Liver (tissue), 8 donors: ENCODE measurements at regions not wholly inside any gene's neighbourhood (a gene's known extent, or its start where the extent isn't known, plus 50 kb on each side); places are given as distances from the start of the nearest gene placed in this dataset.

Experiments used
- DNase-seq: peaks from one replicate; pipeline ENCODE4 v3.0.0-alpha.2; 2017; ENCODE audit warnings: low spot score
- H3K27ac ChIP-seq, 2 donors: one replicate each; pipeline ENCODE4 v1.7.0; 2013; ENCODE audit warnings: inconsistent platforms in 2 of 2, low read length in 2 of 2, control low read depth in 1 of 2, low read depth in 1 of 2, mild to moderate bottlenecking in 1 of 2
- H3K27me3 ChIP-seq, 4 donors: one replicate each; pipeline versions ENCODE4 v1.6.1 to v1.7.0; 2013; ENCODE audit warnings: low read length in 3 of 4, inconsistent platforms in 1 of 4, mild to moderate bottlenecking in 1 of 4, moderate library complexity in 1 of 4; ENCODE audit not compliant: control insufficient read depth in 4 of 4, insufficient read depth in 4 of 4
- H3K36me3 ChIP-seq, 4 donors: one replicate each; pipeline versions ENCODE4 v1.6.1 to v1.7.0; 2013; ENCODE audit warnings: low read length in 3 of 4, mild to moderate bottlenecking in 3 of 4, low read depth in 1 of 4, moderate library complexity in 1 of 4; ENCODE audit not compliant: control insufficient read depth in 4 of 4, insufficient read depth in 3 of 4
- H3K4me1 ChIP-seq, 4 donors: one replicate each; pipeline versions ENCODE4 v1.6.1 to v1.7.0; 2013; ENCODE audit warnings: low read length in 3 of 4, mild to moderate bottlenecking in 3 of 4, moderate library complexity in 1 of 4; ENCODE audit not compliant: control insufficient read depth in 4 of 4, insufficient read depth in 4 of 4
- H3K4me3 ChIP-seq, 3 donors: one replicate each; pipeline versions ENCODE4 v1.6.1 to v1.7.0; 2013; ENCODE audit warnings: low read length in 3 of 3, control low read depth in 1 of 3, low read depth in 1 of 3, mild to moderate bottlenecking in 1 of 3
- H3K9ac ChIP-seq, 2 donors: one replicate each; pipeline ENCODE4 v1.7.0; 2013; ENCODE audit warnings: low read length in 2 of 2, mild to moderate bottlenecking in 2 of 2, moderate library complexity in 2 of 2, control low read depth in 1 of 2, low read depth in 1 of 2
- H3K9me3 ChIP-seq, 4 donors: one replicate each; pipeline versions ENCODE4 v1.6.1 to v1.7.0; 2013; ENCODE audit warnings: low read length in 3 of 4; ENCODE audit not compliant: control insufficient read depth in 4 of 4
- EGR1 ChIP-seq, 2 donors: IDR thresholded peaks; 2 replicates each; pipeline ENCODE4 v1.6.1; 2016 to 2018; ENCODE audit warnings: antibody characterized with exemption in 2 of 2, low read depth in 2 of 2
- FOXA2 ChIP-seq: IDR thresholded peaks from 2 replicates; pipeline ENCODE4 v1.6.1; 2016; ENCODE audit warnings: antibody characterized with exemption
- HNF4G ChIP-seq: IDR thresholded peaks from 2 replicates; pipeline ENCODE4 v1.6.1; 2016; ENCODE audit warnings: antibody characterized with exemption
- JUND ChIP-seq, 2 donors: IDR thresholded peaks; 2 replicates each; pipeline ENCODE4 v1.6.1; 2016; ENCODE audit warnings: antibody characterized with exemption in 2 of 2
- NR2F2 ChIP-seq: IDR thresholded peaks from 2 replicates; pipeline ENCODE4 v1.6.1; 2016; ENCODE audit warnings: antibody characterized with exemption
- RAD21 ChIP-seq, 2 donors: IDR thresholded peaks; 2 replicates each; pipeline ENCODE4 v1.6.1; 2016; ENCODE audit warnings: antibody characterized with exemption in 2 of 2, mild to moderate bottlenecking in 2 of 2
- RXRA ChIP-seq, 2 donors: IDR thresholded peaks; 2 replicates each; pipeline ENCODE4 v1.6.1; 2017 to 2018; ENCODE audit warnings: antibody characterized with exemption in 2 of 2, mild to moderate bottlenecking in 1 of 2
- SP1 ChIP-seq: IDR thresholded peaks from 2 replicates; pipeline ENCODE4 v1.6.1; 2018; ENCODE audit warnings: antibody characterized with exemption, mild to moderate bottlenecking
- TAF1 ChIP-seq: conservative IDR thresholded peaks from 2 replicates; pipeline ENCODE4 v1.6.1; 2016; ENCODE audit warnings: antibody characterized with exemption, mild to moderate bottlenecking
- YY1 ChIP-seq: IDR thresholded peaks from 2 replicates; pipeline ENCODE4 v1.6.1; 2016; ENCODE audit warnings: antibody characterized with exemption, mild to moderate bottlenecking
- WGBS: extraction: QIAGEN DNeasy Blood & Tissue Kit; methylation state at CpG from one replicate; pipeline ENCODE4 v1.1.7; 2013; 5-methylcytosine and 5-hydroxymethylcytosine counted together
- TF ChIP-seq, protein P1 (sequence below): IDR thresholded peaks from 2 replicates; pipeline ENCODE4 v1.6.1; 2016; ENCODE audit warnings: antibody characterized with exemption
- TF ChIP-seq, protein P2 (sequence below): IDR thresholded peaks from 2 replicates; pipeline ENCODE4 v1.6.1; 2016; ENCODE audit warnings: antibody characterized with exemption, mild to moderate bottlenecking
- TF ChIP-seq, protein P3 (sequence below): fragments of 150-350 bp; IDR thresholded peaks from 2 replicates; pipeline ENCODE4 v1.5.1; 2017; ENCODE audit warnings: improper control_type of control experiment, low read depth, low read length; ENCODE audit not compliant: missing input control
- TF ChIP-seq, protein P4 (sequence below): IDR thresholded peaks from 2 replicates; pipeline ENCODE4 v1.6.1; 2016; ENCODE audit warnings: antibody characterized with exemption
- donor health status: healthy.
- donor health status: healthy.
- donor health status: healthy.
- donor health status: healthy.
- donor health status: healthy.

DNA sequence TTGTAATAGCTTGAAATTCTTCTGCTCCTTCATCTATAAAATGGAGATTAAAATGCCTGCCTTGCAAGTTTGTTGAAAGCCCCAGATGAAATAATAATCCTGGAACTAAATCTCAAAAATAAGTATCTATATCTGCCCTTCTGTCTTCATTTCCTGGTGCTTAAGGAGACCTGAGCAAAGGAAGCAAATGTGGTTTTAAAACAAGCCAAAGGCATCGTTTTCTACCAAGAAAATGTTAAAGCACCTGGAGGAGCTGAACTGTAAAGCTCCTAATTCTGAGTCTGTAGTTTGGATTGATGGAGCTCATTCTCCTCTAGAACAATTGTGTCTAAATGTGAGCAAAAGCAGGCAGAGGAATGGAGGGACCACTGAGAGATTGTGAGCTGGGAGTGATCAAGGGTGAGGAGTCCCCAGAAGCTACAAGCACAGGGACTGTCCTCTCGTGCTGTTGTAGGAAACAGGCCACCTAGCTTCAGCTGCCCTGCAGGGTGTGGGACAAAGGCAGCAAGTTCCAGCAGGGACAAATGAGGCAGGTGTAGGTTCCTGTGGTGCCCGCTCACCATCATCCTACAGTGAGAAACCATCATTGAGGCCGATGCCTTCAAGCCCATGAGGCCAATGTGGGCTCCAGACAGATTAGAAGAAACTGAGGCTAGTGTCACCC lies 420.7 kb upstream of the TRIB2 start:
- WGBS, result 79% methylated on average over 4 of the region's 4 CpGs
- Histone ChIP-seq H3K9ac (no peak overlapping the region), H3K4me1 (no peaks in the 10 kb centered on the region), H3K27me3 (no peaks in the 10 kb centered on the region), H3K9me3 (peaks cover 0 to 8% (median 0%) of the 10 kb centered on the region in 4 donors), H3K4me3 (no peak overlapping the region), H3K36me3 (no peaks in the 10 kb centered on the region), H3K27ac (no peak overlapping the region)
- no peak for DNase-seq
- TF ChIP-seq, protein P1, sequence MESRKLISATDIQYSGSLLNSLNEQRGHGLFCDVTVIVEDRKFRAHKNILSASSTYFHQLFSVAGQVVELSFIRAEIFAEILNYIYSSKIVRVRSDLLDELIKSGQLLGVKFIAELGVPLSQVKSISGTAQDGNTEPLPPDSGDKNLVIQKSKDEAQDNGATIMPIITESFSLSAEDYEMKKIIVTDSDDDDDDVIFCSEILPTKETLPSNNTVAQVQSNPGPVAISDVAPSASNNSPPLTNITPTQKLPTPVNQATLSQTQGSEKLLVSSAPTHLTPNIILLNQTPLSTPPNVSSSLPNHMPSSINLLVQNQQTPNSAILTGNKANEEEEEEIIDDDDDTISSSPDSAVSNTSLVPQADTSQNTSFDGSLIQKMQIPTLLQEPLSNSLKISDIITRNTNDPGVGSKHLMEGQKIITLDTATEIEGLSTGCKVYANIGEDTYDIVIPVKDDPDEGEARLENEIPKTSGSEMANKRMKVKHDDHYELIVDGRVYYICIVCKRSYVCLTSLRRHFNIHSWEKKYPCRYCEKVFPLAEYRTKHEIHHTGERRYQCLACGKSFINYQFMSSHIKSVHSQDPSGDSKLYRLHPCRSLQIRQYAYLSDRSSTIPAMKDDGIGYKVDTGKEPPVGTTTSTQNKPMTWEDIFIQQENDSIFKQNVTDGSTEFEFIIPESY, result no peak
- TF ChIP-seq EGR1 (IDR thresholded peaks at IDR 0.05; ENCODE audit: low read depth in 2 of 2) (no peak), JUND (IDR thresholded peaks at IDR 0.05) (no peak), SP1 (no peak), NR2F2 (no peak), HNF4G (no peak), YY1 (no peak), RXRA (IDR thresholded peaks at IDR 0.05) (no peak), TAF1 (no peak)
- TF ChIP-seq, protein P2, sequence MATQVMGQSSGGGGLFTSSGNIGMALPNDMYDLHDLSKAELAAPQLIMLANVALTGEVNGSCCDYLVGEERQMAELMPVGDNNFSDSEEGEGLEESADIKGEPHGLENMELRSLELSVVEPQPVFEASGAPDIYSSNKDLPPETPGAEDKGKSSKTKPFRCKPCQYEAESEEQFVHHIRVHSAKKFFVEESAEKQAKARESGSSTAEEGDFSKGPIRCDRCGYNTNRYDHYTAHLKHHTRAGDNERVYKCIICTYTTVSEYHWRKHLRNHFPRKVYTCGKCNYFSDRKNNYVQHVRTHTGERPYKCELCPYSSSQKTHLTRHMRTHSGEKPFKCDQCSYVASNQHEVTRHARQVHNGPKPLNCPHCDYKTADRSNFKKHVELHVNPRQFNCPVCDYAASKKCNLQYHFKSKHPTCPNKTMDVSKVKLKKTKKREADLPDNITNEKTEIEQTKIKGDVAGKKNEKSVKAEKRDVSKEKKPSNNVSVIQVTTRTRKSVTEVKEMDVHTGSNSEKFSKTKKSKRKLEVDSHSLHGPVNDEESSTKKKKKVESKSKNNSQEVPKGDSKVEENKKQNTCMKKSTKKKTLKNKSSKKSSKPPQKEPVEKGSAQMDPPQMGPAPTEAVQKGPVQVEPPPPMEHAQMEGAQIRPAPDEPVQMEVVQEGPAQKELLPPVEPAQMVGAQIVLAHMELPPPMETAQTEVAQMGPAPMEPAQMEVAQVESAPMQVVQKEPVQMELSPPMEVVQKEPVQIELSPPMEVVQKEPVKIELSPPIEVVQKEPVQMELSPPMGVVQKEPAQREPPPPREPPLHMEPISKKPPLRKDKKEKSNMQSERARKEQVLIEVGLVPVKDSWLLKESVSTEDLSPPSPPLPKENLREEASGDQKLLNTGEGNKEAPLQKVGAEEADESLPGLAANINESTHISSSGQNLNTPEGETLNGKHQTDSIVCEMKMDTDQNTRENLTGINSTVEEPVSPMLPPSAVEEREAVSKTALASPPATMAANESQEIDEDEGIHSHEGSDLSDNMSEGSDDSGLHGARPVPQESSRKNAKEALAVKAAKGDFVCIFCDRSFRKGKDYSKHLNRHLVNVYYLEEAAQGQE, result no peak

DNA sequence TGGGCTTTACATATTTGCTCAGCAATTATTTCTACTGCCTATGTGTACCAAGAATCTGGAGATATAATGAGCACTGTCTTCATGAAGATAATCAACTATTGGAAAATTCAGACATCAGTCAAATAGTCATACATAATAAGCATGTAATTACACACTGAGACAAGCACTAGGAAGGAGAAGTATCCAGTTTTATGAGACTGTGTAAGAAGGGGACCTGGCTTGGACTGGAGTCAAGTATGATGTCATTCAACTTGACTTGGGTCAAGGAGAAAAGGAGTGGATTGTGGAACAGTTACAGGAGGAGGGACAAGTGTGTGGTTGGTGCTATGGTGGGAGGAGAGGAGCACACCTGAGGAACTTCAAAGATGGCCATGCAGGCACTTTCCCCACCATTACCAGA lies 419.8 kb upstream of the TRIB2 start:
- H3K4me1 ChIP-seq, result no peaks in the 10 kb centered on the region
- peaks cover 0 to 8% (median 0%) of the 10 kb centered on the region in 4 donors for H3K9me3 ChIP-seq
- no peak overlapping the region for H3K27ac ChIP-seq
- no peaks in the 10 kb centered on the region for H3K27me3 ChIP-seq
- H3K36me3 ChIP-seq, result no peaks in the 10 kb centered on the region
- DNase-seq, result no peak
- no peak for TF ChIP-seq HNF4G
- TF ChIP-seq, protein P3, sequence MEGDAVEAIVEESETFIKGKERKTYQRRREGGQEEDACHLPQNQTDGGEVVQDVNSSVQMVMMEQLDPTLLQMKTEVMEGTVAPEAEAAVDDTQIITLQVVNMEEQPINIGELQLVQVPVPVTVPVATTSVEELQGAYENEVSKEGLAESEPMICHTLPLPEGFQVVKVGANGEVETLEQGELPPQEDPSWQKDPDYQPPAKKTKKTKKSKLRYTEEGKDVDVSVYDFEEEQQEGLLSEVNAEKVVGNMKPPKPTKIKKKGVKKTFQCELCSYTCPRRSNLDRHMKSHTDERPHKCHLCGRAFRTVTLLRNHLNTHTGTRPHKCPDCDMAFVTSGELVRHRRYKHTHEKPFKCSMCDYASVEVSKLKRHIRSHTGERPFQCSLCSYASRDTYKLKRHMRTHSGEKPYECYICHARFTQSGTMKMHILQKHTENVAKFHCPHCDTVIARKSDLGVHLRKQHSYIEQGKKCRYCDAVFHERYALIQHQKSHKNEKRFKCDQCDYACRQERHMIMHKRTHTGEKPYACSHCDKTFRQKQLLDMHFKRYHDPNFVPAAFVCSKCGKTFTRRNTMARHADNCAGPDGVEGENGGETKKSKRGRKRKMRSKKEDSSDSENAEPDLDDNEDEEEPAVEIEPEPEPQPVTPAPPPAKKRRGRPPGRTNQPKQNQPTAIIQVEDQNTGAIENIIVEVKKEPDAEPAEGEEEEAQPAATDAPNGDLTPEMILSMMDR, result no peak
- no peak for TF ChIP-seq FOXA2
- no peak for TF ChIP-seq RXRA (IDR thresholded peaks at IDR 0.05)
- no peak for TF ChIP-seq RAD21 (IDR thresholded peaks at IDR 0.05)
- no peak for TF ChIP-seq YY1
- TF ChIP-seq, protein P4, sequence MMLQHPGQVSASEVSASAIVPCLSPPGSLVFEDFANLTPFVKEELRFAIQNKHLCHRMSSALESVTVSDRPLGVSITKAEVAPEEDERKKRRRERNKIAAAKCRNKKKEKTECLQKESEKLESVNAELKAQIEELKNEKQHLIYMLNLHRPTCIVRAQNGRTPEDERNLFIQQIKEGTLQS, result no peak
- no peak overlapping the region for H3K4me3 ChIP-seq
- H3K9ac ChIP-seq, result no peak overlapping the region
